ENCODE measurements at regions not wholly inside any gene's neighbourhood (a gene's known extent, or its start where the extent isn't known, plus 50 kb on each side); places are given as distances from the start of the nearest gene placed in this dataset.

DNA sequence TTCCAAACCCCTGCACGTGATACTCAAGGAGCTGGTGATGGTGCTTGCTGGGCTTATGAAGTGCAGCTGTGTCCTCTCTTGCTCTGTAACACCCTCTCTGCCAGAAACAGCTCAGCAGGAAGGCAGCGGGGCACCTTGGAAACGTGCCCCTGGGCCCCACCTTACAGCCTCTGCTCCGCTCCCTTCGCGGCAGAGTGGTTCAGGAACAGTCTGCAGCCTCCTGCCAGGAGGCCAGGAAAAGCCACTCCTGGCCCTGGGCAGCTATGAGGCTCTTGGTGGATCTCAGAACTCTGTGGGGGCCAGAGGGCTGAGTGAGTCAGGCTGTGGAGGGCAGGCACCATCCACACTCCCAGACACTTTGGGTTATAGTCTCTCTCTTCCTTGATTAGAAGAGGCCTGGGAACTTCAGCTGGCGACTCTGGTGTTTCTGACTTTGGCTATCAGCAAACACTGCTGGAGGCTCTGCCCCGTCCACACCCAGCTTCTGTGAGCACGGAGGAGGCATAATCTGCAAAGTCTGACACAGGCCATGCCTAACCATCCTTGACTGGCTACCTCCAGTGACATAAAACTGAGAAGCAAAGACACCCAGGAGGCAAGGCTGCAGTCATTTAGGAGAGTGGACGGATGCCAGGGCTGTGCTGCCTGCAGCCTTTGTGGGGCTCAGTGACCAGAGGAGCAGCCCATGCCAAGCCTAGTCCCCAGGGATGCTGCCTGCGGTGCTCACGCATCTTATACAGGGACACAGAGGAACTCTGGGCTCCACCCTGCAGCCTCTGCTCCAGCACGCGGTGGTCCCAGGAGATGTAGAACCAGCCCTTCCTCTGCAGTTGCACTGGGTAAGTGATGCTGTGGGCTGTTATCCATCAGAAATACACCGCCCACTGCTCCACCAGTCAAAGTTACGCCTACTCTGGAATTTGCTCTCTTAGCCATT is 65.3 kb downstream of the METRNL start:
- H3K4me1 Mint-ChIP-seq, result no peaks in the 10 kb centered on the region
- peaks cover 0 to 5% (median 0%) of the 10 kb centered on the region in 3 donors for H3K36me3 Mint-ChIP-seq
- DNase-seq (no peak), ATAC-seq (no peak)
- H3K27me3 Mint-ChIP-seq, result peaks cover 0 to 3% (median 1%) of the 10 kb centered on the region in 5 donors
- peaks cover 0 to 13% (median 0%) of the 10 kb centered on the region in 9 donors for H3K9me3 Mint-ChIP-seq
- H3K27ac Mint-ChIP-seq, result peak overlapping the region in 1 of 10 donors; percentile 41
- POLR2A ChIA-PET, result no interaction called here
- no peak overlapping the region for H3K4me3 Mint-ChIP-seq

DNA sequence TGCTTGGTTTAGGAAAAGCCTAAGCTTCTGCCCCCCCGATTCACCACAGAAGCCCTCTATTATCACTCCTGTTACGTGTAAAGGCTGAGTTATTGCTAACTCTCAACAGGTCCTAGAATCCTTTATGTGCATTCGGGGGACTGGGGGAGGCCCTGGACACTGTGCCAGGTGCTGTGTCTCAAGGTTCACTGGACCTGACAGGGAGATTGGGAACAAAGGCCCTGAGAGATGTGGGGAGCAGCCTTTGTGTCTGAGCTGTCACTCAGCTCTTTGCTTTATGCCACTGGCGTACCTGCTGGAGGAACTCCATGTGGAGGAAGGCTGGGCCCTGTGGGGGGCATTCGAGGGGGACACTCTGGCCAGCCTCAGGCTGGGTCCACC is 65.9 kb downstream of the METRNL start:
- Mint-ChIP-seq H3K4me1 (no peaks in the 10 kb centered on the region), H3K27ac (no peak overlapping the region), H3K36me3 (peaks cover 0 to 5% (median 0%) of the 10 kb centered on the region in 3 donors), H3K27me3 (peaks cover 0 to 10% (median 1%) of the 10 kb centered on the region in 5 donors), H3K4me3 (no peak overlapping the region), H3K9me3 (peaks cover 0 to 13% (median 0%) of the 10 kb centered on the region in 9 donors)
- DNase-seq (no peak), ATAC-seq (no peak)
- POLR2A ChIA-PET, result no interaction called here

DNA sequence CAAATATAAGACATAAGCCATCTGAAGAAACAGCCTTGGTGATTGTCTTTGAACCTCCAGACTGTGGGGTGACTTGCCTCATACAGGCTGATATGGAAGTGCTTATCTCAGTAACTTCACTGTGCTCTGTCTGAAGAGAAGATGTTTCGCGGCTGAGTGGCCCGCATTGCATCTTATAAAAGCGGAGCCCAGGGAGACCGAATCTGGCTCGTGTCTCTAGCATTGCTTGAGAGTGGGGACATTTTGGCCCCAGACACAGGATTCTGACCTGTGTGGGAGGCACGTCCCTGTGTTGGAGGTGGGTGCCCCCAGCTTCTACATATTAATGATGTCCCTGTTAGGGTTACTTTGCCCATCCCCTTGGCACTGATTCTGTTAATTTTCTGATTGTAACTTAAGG is 66.4 kb downstream of the METRNL start:
- DNase-seq, result no peak
- POLR2A ChIA-PET, result no interaction called here
- Mint-ChIP-seq H3K4me1 (no peaks in the 10 kb centered on the region), H3K27me3 (peaks cover 0 to 15% (median 1%) of the 10 kb centered on the region in 5 donors), H3K27ac (no peak overlapping the region), H3K9me3 (peaks cover 0 to 13% (median 0%) of the 10 kb centered on the region in 9 donors), H3K4me3 (no peak overlapping the region), H3K36me3 (peaks cover 0 to 5% (median 0%) of the 10 kb centered on the region in 3 donors)
- ATAC-seq, result no peak

DNA sequence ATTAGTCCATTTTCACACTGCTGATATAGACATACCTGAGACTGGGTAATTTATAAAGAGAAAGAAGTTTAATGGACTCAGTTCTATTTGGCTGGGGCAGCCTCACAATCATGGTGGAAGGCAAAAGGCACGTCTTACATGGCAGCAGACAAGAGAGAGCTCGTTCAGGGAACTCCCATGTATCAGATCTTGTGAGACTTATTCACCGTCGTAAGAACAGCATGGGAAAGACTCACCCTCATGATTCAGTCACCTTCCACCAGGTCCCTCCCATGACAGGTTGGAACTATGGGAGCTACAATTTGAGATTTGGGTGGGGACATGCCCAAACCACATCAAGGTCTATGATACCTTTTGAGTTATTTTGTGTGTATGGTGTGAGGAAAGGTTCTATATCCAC is 66.9 kb downstream of the METRNL start:
- H3K4me3 Mint-ChIP-seq, result no peak overlapping the region
- no peak for ATAC-seq
- POLR2A ChIA-PET, result no interaction called here
- H3K27me3 Mint-ChIP-seq, result peaks cover 0 to 20% (median 1%) of the 10 kb centered on the region in 5 donors
- no peak for DNase-seq
- H3K4me1 Mint-ChIP-seq, result no peaks in the 10 kb centered on the region
- peaks cover 0 to 13% (median 0%) of the 10 kb centered on the region in 9 donors for H3K9me3 Mint-ChIP-seq
- H3K36me3 Mint-ChIP-seq, result peaks cover 0 to 5% (median 0%) of the 10 kb centered on the region in 3 donors
- no peak overlapping the region for H3K27ac Mint-ChIP-seq

DNA sequence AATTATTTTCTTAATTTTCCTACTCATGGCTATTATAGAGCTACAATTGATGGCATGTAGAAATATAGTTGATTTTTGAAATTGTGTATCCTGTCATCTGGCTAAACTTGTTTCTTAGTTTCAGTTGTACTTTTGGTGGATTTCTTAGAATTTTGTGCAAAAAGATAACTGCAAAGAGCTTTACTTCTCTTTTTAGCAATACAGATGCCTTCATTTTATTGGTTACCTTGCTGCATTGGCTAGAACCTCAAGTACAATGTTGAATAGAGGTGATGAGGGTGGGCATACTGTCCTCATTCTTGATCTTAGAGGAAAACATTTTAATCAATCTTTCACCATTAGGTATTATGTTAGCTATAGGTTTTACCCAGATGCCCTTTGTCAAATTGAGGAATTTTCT is 67.9 kb downstream of the METRNL start:
- no peak overlapping the region for H3K27ac Mint-ChIP-seq
- H3K4me3 Mint-ChIP-seq, result no peak overlapping the region
- H3K27me3 Mint-ChIP-seq, result peaks cover 0 to 23% (median 1%) of the 10 kb centered on the region in 5 donors
- peaks cover 0 to 6% (median 0%) of the 10 kb centered on the region in 9 donors for H3K9me3 Mint-ChIP-seq
- peaks cover 0 to under 1% (median 0%) of the 10 kb centered on the region in 3 donors for H3K36me3 Mint-ChIP-seq
- ATAC-seq, result no peak
- POLR2A ChIA-PET, result no interaction called here
- no peak for DNase-seq
- peaks cover 0 to 1% (median 0%) of the 10 kb centered on the region in 4 donors for H3K4me1 Mint-ChIP-seq

DNA sequence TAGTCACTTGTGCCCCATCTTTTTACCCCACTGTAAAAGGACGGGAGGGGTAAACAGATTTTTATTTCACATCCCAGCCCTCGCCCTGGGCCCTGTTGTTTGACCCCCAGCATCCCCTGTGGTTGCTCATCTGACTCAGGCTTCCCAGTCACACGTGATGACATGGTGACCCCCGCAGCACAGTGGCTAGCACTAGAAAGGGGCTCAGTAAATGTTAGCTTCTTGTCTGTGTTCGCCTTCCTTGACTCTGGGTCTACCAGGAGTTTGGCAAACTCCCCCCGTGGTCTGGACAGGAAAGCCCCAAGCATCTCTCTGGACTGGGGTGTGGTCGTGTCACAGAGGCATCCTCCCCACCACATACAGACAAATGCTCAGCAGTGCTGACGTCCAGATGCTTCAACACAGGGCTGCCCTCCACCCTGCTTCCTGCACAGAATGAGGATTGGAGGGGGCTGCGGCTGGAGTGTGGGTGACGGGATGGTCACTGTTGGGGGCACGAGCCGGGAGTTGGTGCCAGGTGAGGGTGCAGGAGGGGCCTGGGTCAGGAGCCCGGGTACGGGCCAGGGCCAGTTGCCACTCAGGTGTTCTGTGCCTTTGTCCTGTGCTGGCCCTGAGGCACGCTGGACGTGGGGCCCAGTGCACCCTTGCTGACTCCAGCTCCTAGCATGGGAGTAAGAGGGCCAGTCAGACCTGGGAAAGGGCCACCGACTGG is 69.1 kb downstream of the METRNL start:
- Mint-ChIP-seq H3K27me3 (peaks cover 0 to 23% (median 0%) of the 10 kb centered on the region in 5 donors), H3K4me3 (no peak overlapping the region), H3K4me1 (peaks cover 0 to 3% (median under 1%) of the 10 kb centered on the region in 4 donors), H3K27ac (no peak overlapping the region), H3K9me3 (no peaks in the 10 kb centered on the region), H3K36me3 (no peaks in the 10 kb centered on the region)
- DNase-seq (no peak), ATAC-seq (no peak)
- POLR2A ChIA-PET, result no interaction called here

DNA sequence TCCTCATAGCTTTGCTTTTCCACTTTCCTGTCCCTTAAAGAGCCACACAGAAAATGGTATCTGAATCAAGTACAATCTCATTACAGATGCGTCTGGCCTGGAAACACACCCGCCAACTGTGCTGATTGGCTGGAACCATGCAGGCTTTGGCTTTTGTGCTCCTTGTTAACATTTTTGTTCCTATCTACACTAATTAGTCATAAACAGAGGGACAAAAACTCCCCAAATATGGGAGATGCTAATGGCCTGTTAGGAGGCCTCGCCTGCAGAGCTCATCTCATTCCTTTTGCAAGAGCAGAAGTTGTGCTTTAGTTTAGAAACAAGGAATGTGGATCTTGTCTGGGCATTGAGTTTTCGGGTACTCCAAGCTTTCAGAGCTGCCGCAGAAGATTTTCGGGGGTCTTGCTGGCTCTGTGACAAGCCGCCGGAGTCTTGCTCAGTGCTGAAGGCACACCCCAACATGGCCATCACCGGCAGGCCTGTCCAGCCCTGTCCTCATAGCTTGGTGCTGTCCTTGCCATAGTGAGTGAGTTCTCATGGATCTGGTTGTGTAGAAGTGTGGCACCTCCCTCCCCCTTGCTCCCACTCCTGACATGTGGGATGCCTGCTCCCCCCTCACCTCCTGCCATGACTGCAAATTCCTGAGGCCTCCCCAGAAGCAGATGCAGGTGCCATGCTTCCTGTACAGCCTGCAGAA is 69.8 kb downstream of the METRNL start:
- Mint-ChIP-seq H3K9me3 (no peaks in the 10 kb centered on the region), H3K4me3 (no peak overlapping the region), H3K4me1 (peaks cover 0 to 3% (median under 1%) of the 10 kb centered on the region in 4 donors), H3K27me3 (peaks cover 0 to 23% (median 0%) of the 10 kb centered on the region in 5 donors), H3K27ac (no peak overlapping the region), H3K36me3 (no peaks in the 10 kb centered on the region)
- POLR2A ChIA-PET, result no interaction called here
- DNase-seq (no peak), ATAC-seq (no peak)

DNA sequence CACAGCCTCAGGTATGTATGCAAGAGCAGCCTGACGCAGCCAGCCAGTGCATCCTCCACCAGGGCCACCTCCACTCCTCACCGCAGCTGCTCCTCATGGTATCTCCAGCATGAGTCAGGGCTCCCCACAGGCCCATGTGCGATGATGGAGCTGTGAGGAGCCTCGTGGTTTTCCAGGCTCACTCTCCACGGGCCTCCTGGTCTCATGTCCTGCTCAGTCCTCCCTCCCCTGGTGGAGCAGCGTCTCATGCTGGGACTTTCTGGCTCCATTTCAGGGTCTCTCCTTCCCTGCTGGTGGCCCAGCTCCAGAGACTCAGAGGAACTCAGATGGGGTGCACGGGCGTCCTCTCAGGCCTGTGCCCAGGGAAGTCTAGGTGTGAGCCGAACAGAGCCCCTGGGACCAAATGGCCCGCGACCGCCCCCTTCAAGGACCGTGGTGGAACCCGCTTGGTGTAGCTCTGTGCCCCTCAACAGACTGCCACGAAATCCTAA is 70.4 kb downstream of the METRNL start:
- POLR2A ChIA-PET, result no interaction called here
- DNase-seq, result no peak
- peak overlapping the region in 1 of 10 donors; percentile 43 for H3K27ac Mint-ChIP-seq
- H3K4me1 Mint-ChIP-seq, result peaks cover 0 to 3% (median under 1%) of the 10 kb centered on the region in 4 donors
- ATAC-seq, result no peak
- H3K4me3 Mint-ChIP-seq, result no peak overlapping the region
- H3K36me3 Mint-ChIP-seq, result no peaks in the 10 kb centered on the region
- peaks cover 0 to 23% (median 0%) of the 10 kb centered on the region in 5 donors for H3K27me3 Mint-ChIP-seq
- H3K9me3 Mint-ChIP-seq, result no peaks in the 10 kb centered on the region

DNA sequence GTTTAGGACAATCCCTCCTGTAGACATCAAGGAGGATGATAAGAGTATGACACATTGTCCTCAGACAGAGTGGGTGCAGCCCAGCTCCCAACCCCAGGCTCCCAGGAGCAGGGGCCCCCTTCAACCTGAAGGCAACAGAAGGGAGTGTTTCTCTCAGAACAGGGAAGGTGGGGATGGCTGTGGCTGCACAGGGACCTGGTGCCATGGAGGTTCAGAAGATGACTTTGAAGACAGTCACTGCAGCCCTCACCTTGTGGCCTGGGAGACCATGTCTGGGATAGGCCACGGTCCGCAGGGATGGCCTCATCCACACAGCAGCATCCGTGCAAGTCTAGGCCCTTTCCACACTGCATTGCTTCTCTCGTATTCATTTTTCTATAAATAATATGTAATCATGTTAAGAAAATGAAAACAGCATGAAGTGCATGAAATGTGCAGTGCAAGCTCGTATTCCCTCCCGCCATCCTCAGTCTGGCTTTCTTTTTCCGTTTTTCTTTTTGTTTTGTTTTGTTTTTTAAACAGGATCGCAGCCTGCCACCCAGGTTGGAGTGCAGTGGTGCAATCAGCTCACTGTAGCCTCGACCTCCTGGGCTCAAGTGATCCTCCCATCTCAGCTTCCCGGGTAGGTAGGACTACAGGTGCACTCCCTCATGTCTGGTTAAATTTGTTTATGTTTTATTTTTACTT is 71.1 kb downstream of the METRNL start:
- Mint-ChIP-seq H3K9me3 (no peaks in the 10 kb centered on the region), H3K27me3 (peaks cover 0 to 23% (median 0%) of the 10 kb centered on the region in 5 donors), H3K27ac (peak overlapping the region in 2 of 10 donors; percentile 8 to 51), H3K4me3 (no peak overlapping the region), H3K4me1 (peaks cover 0 to 6% (median 3%) of the 10 kb centered on the region in 4 donors), H3K36me3 (no peaks in the 10 kb centered on the region)
- DNase-seq, result no peak
- ATAC-seq, result no peak
- POLR2A ChIA-PET, result no interaction called here

DNA sequence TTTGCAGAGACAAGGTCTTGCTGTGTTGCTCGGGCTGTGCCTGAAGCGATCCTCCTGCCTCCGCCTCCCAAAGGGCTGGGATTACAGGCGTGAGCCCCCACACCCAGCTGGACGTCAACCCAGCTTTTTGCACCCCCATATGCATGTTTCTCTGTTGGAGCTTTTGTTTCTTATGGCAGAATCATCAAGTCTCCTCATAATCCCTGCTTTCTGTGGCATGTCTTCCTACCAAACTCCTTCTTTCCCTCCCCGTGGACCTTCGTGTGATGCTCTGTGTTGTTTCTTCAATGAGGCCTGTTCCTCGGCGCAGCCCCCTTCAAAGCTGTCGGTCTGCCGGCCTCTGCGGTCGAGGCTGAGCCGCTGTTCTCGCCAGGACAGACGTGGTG is 71.6 kb downstream of the METRNL start:
- DNase-seq (no peak), ATAC-seq (no peak)
- Mint-ChIP-seq H3K27me3 (peaks cover 0 to 23% (median under 1%) of the 10 kb centered on the region in 5 donors), H3K27ac (peak overlapping the region in 2 of 10 donors; percentile 51 to 75), H3K36me3 (no peaks in the 10 kb centered on the region), H3K4me3 (no peak overlapping the region), H3K4me1 (peaks cover 0 to 8% (median 5%) of the 10 kb centered on the region in 4 donors), H3K9me3 (no peaks in the 10 kb centered on the region)
- POLR2A ChIA-PET, result no interaction called here

DNA sequence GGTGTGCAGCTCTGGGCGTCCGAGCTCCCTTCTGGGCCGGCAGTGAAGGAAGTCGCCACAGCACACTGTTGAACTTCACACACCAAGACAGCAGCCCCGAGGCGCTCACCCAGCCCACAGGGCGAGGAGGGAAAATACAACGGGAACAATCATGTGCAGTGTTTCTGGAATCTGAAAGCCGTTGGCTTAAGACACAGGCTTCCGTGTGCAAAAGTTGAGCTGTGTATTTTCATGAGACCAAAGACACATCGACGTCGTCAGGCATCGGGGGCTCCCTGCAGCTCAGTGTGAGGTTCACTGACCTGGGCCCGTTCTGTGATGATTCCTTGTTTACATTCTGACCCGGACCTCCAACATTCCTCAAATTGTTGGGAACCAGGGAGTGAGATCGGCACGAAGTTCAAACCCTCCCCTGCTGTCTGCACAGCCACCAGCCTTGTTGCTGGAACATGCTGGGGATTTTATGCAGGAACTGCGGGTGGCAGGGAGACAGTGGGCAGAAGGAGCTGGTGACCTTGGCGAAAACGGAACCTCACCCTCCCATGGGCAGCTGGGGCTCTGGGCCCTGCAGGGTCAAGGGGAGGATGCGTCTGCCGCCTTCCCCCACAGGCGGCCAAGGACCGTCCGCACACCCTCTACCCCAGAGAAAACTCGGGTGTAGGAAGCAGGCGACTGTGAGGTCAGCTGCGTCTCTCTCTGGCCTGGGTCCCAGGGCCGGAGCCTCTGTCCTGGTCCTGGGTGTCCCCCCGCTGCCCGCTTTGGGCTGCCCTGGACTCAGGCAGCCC is 72.2 kb downstream of the METRNL start:
- Mint-ChIP-seq H3K9me3 (no peaks in the 10 kb centered on the region), H3K4me1 (peaks cover 0 to 8% (median 6%) of the 10 kb centered on the region in 4 donors), H3K27ac (no peak overlapping the region), H3K36me3 (no peaks in the 10 kb centered on the region), H3K27me3 (peaks cover 0 to 23% (median 2%) of the 10 kb centered on the region in 5 donors), H3K4me3 (no peak overlapping the region)
- DNase-seq (no peak), ATAC-seq (no peak)
- POLR2A ChIA-PET, result no interaction called here
